HG03378 (cell line): ENCODE measurements at regions not wholly inside any gene's neighbourhood (a gene's known extent, or its start where the extent isn't known, plus 50 kb on each side); places are given as distances from the start of the nearest gene placed in this dataset.

Source experiments
- ATAC-seq: cut with Tn5 transposase; IDR thresholded peaks from one replicate; pipeline ENCODE4 v1.9.1; 2021; ENCODE audit warnings: mild to moderate bottlenecking, moderate library complexity; ENCODE audit not compliant: unreplicated experiment

DNA sequence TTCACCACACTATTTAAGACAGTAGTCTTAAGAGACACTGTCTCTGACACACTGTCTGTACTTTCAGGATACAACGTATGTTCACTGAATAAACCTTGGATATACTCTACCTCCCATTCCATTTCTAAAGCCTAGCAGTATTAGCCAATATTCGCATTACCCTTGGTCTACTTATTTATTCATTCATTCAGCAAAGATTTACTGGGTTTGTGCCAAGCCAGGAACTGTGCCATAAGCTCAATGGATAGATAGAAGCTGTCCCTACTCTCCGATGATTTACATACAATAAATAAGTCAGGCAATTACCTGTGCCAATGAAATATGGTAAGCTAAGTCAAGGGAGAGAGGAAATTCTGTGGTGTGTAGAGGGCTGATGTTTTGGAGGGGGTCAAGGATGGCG lies 195.2 kb upstream of the RAB4A start:
- no peak for ATAC-seq

DNA sequence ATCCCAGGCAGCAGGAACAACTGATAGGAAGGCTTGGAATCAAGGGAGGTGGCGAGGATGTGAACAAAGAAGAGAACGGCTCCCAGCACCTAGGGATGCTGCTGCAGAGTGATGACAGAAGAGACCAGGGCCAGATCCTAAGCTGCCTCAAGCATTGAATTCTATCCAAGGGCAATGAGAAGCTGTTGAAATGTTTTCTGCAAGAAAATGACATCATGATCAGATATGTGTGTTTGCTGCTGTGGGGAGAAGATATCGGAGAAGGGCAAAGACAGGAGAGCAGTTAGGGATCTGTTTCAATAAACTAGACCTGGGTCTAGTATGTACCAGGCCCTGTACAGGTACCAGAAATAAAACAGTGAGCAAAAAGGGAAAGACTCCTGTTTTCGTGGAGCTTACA lies 194.7 kb upstream of the RAB4A start:
- no peak for ATAC-seq

DNA sequence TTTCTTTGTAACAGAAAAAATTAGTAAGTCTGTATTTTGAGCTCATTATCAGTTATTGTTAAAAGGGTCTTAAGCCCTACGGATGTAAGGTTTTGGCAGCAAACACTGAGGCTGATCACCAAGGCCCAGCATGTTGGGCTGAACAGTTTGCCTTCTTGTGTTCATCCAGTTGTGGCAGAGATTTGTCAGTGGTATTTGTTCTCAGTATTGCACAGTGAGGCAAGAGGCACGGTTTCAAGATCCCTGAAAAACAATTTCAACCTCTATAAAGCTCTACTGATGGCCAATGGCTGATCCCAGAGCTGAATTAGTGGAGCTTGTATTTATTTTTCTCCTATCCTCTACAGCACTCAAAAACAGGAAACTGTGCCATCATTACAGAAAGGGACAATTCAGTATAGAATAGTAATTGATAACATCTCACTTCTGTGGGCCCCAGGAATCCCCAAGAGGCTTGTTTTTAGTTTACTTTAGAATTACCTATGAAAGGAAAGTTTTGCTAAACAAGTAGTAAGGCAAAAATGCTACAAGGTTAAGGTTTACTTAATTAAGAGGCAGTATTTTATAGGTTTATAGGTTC lies 191.8 kb upstream of the RAB4A start:
- ATAC-seq = no peak

DNA sequence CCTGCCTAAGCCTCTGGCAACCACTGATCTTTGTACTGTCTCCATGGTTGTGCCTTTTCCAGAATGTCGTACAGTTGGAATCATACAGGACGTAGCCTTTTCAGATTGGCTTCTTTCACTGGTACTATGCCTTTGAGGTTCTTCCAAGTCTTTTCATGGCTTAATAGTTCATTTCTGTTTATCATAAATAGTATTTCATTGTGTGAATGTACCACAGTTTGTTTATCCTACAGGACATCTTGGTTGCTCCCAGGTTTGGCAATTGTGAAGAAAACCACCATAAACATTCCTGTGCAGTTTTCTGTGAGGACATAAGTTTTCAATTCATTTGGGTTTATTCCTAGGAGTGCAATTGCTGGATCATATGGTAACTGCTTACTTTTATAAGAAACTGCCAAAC lies 190.6 kb upstream of the RAB4A start:
- ATAC-seq = no peak

DNA sequence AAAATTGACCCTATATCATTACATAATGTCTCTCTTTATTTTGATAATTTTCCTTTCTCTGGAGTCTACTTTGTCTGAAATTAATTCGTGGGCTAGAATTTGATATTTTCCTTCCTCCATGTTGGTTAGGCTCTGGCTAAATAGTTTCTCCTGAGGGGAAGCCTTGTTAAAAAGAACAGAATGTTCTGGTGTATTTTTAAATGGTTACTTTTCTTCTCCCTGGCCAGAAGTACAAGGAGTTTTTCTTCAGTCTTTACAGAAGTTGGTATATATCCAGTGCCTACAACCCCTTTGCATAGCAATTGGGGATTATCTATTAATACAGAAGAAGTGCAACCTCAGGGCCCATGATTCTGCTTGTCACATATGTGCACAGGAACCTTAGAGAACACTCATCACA lies 185.6 kb upstream of the RAB4A start:
- ATAC-seq = no peak

DNA sequence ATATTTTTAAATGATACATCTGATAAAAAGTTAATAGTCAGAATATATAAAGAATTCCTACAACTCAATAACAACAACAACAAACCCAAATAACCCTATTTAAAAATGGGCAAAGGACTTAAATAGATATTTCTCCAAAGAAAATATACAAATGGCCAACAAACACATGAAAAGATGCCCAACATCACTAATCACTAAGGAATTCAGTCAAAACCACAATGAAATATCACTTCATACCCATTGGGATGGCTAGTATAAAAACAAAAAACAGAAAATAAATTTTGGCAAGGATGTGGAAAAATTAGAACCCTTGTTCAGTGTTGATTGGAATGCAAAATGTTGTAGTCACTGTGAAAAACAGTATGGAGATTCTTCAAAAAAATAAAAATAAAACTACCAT lies 184.8 kb upstream of the RAB4A start:
- ATAC-seq = no peak

DNA sequence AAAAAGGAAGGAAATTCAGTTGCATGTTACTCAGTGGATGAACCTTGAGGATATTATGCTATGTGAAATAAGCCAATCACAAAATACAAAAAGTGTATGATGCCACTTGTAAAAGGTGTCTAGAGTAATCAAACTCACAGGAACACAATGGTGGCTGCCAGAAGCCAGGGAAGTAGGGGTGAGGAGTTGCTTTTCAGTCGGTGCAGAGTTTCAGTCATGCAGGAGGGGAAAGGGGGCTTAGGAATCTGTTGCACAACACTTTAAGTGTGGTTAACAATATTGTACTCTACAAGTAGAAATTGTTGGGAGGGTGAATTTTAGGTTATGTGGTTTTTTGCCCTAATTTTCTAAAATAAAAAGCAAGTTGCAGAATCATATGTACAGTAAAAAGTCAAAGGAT lies 184.2 kb upstream of the RAB4A start:
- no peak for ATAC-seq

DNA sequence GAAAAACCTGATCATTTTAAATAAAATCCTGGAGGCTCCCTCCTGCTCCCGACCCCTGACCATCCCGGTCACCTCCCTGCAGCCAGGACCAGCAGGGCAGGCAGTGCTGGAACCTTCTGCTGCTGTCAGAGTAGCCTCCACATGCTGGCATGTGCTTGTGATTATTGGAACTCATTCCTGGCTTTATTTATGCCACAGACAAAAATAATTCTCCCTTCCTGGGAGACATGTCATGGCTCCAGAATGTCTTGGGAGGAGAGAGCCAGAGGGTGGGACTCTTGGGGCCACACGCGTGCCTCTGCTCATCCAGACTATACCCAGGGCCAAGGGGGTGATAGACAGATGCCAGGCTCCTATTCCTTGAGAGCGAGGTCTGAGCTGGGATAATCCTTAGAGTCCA lies 183.6 kb upstream of the RAB4A start:
- no peak for ATAC-seq

DNA sequence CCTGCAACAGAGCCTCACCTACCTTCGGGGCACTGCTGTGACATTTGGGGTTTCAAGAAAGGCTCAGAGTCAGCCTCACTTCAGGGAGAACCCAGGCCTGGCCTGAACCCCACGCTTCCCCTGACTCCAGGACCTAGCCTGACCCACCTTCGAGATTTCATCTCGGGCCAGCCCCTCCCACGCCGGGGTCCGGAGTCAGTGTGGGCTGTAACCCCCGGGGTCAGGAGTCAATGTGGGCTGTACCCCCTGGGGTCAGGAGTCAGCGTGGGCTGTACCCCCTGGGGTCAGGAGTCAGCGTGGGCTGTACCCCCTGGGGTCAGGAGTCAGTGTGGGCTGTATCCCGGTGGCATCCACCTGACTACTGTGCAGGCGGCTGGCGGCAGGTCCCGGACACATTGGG lies 183.0 kb upstream of the RAB4A start:
- ATAC-seq = no peak

DNA sequence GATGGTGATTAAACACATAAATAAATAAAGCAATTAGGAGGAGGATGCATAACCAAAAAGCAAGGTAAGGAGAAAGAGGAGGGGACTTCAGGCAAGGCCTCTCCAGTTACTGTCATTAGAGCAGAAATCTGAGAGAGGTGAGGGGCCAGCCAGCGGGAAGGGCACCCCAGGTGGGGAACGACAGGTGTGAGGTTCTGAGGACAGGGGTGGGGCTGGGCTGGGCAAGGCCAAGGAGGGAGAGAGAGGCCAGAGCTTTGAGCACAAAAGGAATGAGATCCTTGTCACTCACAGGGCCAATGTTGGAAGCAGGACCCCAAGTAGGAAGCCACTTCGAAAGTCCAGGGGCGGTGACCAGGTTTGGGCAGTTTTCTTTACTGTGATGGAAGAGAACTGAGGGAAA lies 182.2 kb upstream of the RAB4A start:
- no peak for ATAC-seq

DNA sequence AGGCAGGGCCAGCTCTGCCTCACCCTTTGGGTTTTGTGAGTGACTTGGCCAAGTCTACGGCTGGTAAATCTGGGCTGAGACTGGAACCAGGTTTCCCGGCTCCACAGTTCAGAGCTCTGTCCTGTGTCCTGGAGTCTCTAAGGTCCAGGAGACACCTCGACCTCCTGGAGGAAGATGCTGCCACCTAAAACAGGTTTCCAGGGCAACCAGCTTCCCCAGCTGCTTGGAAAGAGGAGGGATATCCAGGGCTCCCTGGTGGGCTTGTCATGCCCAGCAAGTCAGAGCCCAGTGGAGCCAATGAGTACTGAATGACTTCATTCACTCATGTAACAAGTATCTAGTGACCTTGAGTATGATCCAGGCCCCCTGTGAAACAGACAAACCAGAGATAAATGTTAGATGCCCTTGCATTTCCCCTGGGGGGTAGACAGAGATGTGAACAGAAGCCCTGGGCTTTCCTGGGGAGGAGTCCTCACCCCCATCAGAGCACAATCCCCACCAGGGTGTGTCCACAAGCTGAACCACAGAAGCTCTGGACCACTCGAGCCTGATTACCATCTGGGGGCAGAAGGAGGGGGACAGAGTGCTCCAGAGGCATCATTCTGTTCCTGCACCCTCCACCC lies 181.2 kb upstream of the RAB4A start:
- no peak for ATAC-seq

DNA sequence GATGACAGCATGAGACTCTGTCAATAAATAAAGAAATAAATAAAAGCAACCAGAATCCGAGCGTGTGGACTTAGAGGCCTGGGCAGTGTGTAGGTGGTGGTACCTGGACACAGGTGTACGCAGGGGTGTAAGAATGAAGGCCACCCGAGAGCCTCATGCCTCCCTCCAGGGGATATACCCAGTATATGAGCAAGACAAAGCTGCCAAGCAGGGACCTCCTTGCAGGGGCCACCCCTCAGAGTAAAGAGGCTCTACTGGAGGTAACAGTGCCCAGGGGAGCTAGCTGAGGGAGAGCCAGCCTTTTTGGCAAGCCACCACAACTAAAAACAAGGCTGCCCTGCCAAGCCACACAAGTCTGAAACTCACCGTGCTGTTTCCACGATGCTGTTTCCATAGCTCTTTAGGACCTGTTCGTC lies 179.2 kb upstream of the RAB4A start:
- ATAC-seq = no peak

DNA sequence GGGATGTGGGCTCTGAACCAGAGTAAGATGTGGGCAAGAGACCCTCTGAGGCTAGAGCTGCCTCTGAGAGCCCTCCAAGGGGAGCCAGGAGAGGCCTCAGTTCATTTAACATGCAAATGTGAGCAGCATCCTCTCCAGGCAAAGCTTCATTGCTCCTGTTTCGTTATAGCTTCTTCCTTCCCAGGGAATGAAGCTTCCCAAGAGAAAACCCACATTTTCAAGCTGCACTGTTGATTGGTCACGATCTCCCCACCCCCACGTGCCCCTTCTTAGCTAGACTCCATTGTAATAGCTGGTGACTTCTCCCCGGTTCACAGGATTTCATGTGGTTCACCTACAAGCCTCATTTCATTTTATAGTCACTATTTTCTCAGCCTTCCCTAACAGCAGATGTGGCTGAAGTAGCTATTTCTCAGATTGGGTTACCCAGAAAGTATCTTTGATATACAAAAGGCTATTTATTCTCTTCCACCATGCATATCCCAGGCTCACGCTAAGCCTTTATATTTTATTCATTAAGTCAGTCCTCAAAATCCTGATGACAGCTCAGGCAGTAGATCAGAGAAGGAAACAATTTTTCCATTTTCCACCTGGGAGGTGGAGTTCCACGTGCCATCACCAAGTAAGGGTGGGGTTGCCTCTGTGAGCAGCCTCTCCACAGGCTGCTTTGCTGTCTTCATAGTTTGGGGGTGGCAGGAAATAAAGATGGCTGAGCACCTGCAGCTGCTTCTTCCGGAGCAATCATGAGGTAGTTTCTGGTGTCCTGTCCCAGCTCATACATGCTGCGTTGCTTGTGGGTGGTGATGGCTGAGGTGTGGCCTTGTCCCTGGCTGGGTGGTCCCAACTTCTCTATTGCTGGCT lies 178.3 kb upstream of the RAB4A start:
- no peak for ATAC-seq

DNA sequence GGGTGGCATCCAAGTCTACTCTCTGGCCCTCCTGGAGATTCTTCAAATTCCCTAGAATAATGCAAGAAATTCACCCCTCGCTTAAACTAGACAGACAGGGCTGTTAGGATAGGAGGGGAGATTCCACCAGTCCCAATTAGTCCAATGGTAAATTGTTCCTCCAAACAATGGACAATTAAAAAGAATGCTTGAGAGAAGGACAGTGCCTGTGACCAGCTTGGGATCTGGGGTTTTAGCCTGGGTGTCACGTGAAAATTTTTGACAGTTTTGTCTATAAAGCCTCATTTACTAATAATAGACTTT lies 177.7 kb upstream of the RAB4A start:
- ATAC-seq = no peak

DNA sequence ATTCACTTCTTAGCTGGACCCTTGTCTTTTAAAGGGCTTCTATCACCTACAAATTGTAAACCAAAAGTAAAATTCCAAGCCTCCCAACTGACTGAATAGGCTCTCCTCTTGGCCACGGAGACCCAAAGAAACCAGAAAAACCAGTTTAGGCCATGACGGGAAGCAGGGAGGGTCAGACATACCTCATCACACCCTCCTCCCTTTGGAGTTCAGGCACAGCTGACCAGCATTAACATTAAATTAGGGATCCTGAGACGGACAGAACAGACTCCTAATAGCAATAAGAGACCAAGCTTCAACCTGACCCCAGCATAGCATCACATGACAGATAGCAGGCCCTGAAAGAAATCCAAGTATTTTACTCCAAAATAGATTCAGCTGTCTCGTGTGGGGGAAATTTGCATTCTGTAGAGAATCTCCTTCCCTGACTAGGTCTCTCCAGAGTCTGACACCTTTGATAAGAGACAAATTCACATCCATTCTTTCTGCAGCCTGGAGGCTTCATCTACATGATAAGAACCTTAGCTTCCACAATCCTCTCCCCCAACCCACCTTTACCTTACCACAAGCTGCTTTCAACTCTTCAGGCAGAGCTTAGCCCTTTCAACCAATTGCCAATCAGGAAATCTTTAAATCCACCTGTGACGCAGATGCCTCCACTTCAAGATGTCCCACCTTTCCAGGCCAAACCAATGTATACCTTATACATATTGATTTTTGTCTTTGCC lies 177.1 kb upstream of the RAB4A start:
- no peak for ATAC-seq

DNA sequence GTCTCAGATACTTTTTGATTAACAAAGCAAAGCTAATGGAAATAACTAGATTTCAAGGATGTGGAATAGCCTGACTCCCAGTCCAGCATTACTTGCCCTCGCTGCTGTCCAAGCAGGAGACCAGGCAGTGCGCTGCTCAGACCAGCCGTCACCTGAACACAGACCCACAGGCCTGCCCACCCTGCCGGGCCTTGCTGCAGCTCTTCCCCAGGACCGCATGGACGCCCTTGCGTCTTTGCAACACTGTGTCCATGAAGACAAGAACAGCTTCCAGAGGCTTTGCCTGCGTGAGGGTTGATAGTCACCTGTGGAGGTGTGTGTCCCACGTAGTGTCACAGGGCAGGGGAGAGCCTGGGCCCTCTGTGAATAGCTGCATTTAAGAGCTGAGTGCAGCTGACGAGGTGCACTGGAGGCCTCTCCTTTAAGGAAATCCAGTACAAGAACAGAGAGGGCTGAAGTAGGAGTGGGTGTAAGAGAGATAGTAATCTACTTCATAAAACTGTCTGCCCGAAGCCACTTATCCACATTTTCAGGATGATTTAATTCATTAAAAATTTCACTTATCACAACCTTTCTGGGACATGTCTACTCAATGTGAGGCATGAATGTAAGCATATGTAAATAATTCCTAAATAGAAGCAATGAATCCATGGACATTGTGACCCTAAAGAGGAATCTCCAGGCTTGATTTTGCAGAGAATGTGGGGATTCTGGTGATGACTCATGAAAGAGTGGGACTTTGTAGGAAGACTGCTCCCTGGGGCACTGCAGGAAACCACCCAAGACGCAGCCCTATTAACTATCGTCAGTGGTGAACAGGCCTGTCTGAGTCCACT lies 176.2 kb upstream of the RAB4A start:
- ATAC-seq = no peak

DNA sequence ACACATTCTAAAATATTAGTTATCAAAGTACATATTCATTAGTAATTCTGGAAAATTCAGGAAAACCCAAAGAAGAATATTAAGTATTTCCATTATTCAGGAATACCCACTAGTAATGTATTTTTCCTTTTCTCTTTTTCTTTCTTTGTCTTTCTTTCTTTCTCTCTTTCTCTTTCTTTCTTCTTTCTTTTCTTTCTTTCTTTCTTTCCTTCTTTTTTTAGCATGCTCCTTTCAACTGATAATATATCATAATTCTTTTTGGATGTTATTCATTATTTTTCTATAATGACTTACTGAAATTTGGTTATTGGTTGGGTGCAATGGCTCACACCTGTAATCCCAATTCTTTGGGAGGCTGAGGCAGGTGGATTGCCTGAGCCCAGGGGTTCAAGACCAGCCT lies 175.6 kb upstream of the RAB4A start:
- no peak for ATAC-seq

DNA sequence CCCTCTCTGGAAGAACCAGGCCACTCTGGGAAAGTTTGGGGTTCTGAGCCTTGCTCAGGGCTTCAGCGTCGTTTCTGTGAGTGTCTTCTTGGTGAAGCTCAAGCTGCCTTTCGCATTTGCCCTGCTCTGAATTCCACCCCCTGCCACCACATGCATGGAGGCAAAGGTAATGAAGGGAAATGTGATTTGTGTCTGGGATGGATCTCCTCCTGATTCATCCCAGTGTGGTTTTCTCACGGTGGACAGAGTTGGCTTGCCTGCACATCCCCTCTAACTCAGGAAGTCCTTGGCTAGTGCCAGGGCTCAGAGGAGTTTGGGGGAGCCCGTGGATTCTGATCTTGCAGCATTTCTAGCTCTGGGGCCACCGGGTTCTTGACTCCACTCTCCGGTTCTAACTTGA lies 173.6 kb upstream of the RAB4A start:
- no peak for ATAC-seq

DNA sequence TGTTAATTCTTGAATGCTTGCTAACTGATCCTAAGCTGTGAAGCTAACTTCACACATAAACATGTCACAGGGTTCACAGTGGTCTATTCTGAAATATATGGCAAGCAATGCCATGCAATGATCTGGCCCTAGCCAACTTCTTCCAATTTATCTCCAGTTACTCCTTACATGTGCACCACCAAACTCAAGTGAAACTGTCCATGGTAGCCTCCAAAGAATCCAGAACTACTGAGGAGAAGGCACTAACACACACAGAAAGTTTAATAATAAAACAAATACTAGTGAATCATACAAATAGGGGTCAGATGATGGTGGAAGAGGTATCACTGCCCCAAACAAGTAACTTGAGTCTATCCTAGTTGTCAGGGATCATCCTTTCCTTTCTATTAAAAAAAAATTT lies 172.6 kb upstream of the RAB4A start:
- ATAC-seq = no peak

DNA sequence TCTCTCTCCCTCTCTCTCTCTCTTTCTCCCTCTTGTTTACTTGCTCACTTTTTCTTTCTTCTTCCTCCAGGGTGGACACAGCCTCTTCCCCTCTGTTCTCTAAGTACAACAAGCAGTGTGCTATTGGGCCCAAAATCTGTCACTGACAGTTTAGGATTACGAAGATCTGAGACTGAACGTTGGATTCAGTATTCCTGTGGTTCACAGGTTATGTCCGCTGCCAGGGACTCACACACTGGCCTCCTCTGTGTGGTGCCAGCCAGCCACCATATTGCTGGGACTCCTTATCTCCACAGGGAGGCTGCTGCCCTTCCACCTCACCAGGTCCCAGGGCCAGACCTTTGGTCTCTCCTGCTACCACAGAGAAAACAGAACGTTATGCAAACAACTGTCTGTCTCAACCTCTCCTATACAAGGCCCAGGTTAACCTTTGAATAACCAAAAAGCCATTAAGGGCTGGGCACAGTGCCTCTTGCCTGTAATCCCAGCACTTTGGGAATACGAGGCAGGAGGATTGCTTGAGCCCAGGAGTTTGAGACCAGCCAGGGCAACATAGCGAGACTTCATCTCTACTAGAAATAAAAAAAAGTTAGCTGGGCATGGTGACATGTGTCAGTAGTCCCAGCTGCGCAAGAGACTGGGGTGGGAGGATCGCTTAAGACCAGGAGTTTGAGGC lies 171.9 kb upstream of the RAB4A start:
- ATAC-seq = no peak
